Activated CD4-positive, alpha-beta T cell treated with anti-CD3 and anti-CD28 coated beads for 48 hours (primary cell): ENCODE measurements at regions not wholly inside any gene's neighbourhood (a gene's known extent, or its start where the extent isn't known, plus 50 kb on each side); places are given as distances from the start of the nearest gene placed in this dataset.

Source experiments
- DNase-seq: peaks from one replicate; pipeline ENCODE4 v3.0.0-alpha.2; 2020

- no peak for DNase-seq
Measured at GRCh38 chr7:41024126-41024525, 678.8 kb downstream of the INHBA start.

- no peak for DNase-seq
Measured at GRCh38 chr7:41020056-41020455, 682.8 kb downstream of the INHBA start.

GRCh38 chr7:41013117-41013516, 689.8 kb downstream of the INHBA start:
- DNase-seq = no peak

GRCh38 chr7:41012041-41012440, 690.8 kb downstream of the INHBA start:
- DNase-seq = no peak

GRCh38 chr7:41010967-41011366, 691.9 kb downstream of the INHBA start:
- DNase-seq = no peak

GRCh38 chr7:41010418-41010817, 692.5 kb downstream of the INHBA start:
- no peak for DNase-seq

GRCh38 chr7:41007811-41008210, 695.1 kb downstream of the INHBA start:
- DNase-seq = no peak

GRCh38 chr7:41007351-41007751, 695.5 kb downstream of the INHBA start:
- no peak for DNase-seq

GRCh38 chr7:41006306-41006995, 696.4 kb downstream of the INHBA start:
- DNase-seq = no peak

- DNase-seq = no peak
Measured at GRCh38 chr7:41005374-41005901, 697.5 kb downstream of the INHBA start.

GRCh38 chr7:41003977-41004376, 698.9 kb downstream of the INHBA start:
- DNase-seq = no peak

- no peak for DNase-seq
Measured at GRCh38 chr7:41003611-41003940, 699.3 kb downstream of the INHBA start.

GRCh38 chr7:41002741-41003610, 699.9 kb downstream of the INHBA start:
- DNase-seq = peak; percentile 65

- no peak for DNase-seq
Measured at GRCh38 chr7:41000042-41000441, 702.8 kb downstream of the INHBA start.

- no peak for DNase-seq
Measured at GRCh38 chr7:40996233-40996677, 706.6 kb downstream of the INHBA start.

GRCh38 chr7:40990841-40991240, 712.0 kb downstream of the INHBA start:
- DNase-seq = no peak

GRCh38 chr7:40987571-40987970, 715.3 kb downstream of the INHBA start:
- DNase-seq = no peak

GRCh38 chr7:40986351-40986873, 716.5 kb downstream of the INHBA start:
- DNase-seq = no peak

GRCh38 chr7:40983111-40983510, 719.8 kb downstream of the INHBA start:
- DNase-seq = no peak

GRCh38 chr7:40979296-40979695, 723.6 kb downstream of the INHBA start:
- no peak for DNase-seq

- no peak for DNase-seq
Measured at GRCh38 chr7:40978047-40978446, 724.8 kb downstream of the INHBA start.

GRCh38 chr7:40977533-40977932, 725.4 kb downstream of the INHBA start:
- no peak for DNase-seq

GRCh38 chr7:40972426-40972825, 730.5 kb downstream of the INHBA start:
- no peak for DNase-seq

- no peak for DNase-seq
Measured at GRCh38 chr7:40969641-40970040, 733.2 kb downstream of the INHBA start.
